ENCODE measurements at regions not wholly inside any gene's neighbourhood (a gene's known extent, or its start where the extent isn't known, plus 50 kb on each side); places are given as distances from the start of the nearest gene placed in this dataset.
"Not testable (repeated sequence)": the region's sequence is repeated elsewhere in the genome, so short reads cannot be mapped to it uniquely, and the experiment has no call there.

- no peak for DNase-seq
These were observed 393.4 kb downstream of the ZFHX3 start for GRCh38 chr16:72654535-72654934.

GRCh38 chr16:72649254-72649944 lies 398.5 kb downstream of the ZFHX3 start:
- DNase-seq = no peak

- DNase-seq = no peak
These were observed 401.3 kb downstream of the ZFHX3 start for GRCh38 chr16:72646615-72647014.

GRCh38 chr16:72645538-72645937 lies 402.4 kb downstream of the ZFHX3 start:
- no peak for DNase-seq

- no peak for DNase-seq
These were observed 403.0 kb downstream of the ZFHX3 start for GRCh38 chr16:72644911-72645310.

GRCh38 chr16:72639494-72639893 lies 408.4 kb downstream of the ZFHX3 start:
- DNase-seq = no peak

GRCh38 chr16:72637306-72637705 lies 410.6 kb downstream of the ZFHX3 start:
- DNase-seq = no peak

- no peak for DNase-seq
These were observed 412.2 kb downstream of the ZFHX3 start for GRCh38 chr16:72635694-72636093.

GRCh38 chr16:72635104-72635503 lies 412.8 kb downstream of the ZFHX3 start:
- DNase-seq = no peak

- DNase-seq = not testable (repeated sequence)
These were observed 420.6 kb downstream of the ZFHX3 start for GRCh38 chr16:72627182-72627896.

- DNase-seq = no peak
These were observed 421.3 kb downstream of the ZFHX3 start for GRCh38 chr16:72626623-72627022.

- no peak for DNase-seq
These were observed 426.3 kb downstream of the ZFHX3 start for GRCh38 chr16:72621651-72622050.

- no peak for DNase-seq
These were observed 427.1 kb downstream of the ZFHX3 start for GRCh38 chr16:72620853-72621252.

- no peak for DNase-seq
These were observed 427.6 kb downstream of the ZFHX3 start for GRCh38 chr16:72620348-72620747.

GRCh38 chr16:72615856-72616255 lies 432.1 kb downstream of the ZFHX3 start:
- no peak for DNase-seq

- DNase-seq = no peak
These were observed 435.2 kb downstream of the ZFHX3 start for GRCh38 chr16:72612718-72613117.

GRCh38 chr16:72612256-72612655 lies 435.7 kb downstream of the ZFHX3 start:
- DNase-seq = no peak

GRCh38 chr16:72609933-72610332 lies 438.0 kb upstream of the PMFBP1 start:
- no peak for DNase-seq

GRCh38 chr16:72609066-72609465 lies 437.1 kb upstream of the PMFBP1 start:
- no peak for DNase-seq

GRCh38 chr16:72604375-72604774 lies 432.4 kb upstream of the PMFBP1 start:
- no peak for DNase-seq

GRCh38 chr16:72602499-72602898 lies 430.5 kb upstream of the PMFBP1 start:
- DNase-seq = no peak

- no peak for DNase-seq
These were observed 426.7 kb upstream of the PMFBP1 start for GRCh38 chr16:72598696-72599095.

GRCh38 chr16:72597938-72598337 lies 426.0 kb upstream of the PMFBP1 start:
- no peak for DNase-seq

- no peak for DNase-seq
These were observed 424.4 kb upstream of the PMFBP1 start for GRCh38 chr16:72596373-72596772.

Measured in NCI-H1436 (cell line).